Keratinocyte (primary cell): ENCODE measurements at regions not wholly inside any gene's neighbourhood (a gene's known extent, or its start where the extent isn't known, plus 50 kb on each side); places are given as distances from the start of the nearest gene placed in this dataset.

Experiments used
- EZH2 ChIP-seq: IDR thresholded peaks from one replicate; pipeline ENCODE4 v1.6.1; 2012; ENCODE audit warnings: inconsistent platforms, mild to moderate bottlenecking, low read length, moderate library complexity
- TF ChIP-seq, protein P1 (sequence below), 3 experiments: IDR thresholded peaks in 1 of 3; conservative IDR thresholded peaks in 1 of 3; optimal IDR thresholded peaks in 1 of 3; 2 replicates in 2 of 3; 3 replicates in 1 of 3; pipeline versions ENCODE3 to v1.5.1; 2011; ENCODE audit warnings: low read length in 3 of 3, mild to moderate bottlenecking in 3 of 3, moderate library complexity in 2 of 3, control low read depth in 1 of 3, inconsistent platforms in 1 of 3; ENCODE audit not compliant: insufficient read depth in 2 of 3; ENCODE audit errors: extremely low read depth in 1 of 3

DNA sequence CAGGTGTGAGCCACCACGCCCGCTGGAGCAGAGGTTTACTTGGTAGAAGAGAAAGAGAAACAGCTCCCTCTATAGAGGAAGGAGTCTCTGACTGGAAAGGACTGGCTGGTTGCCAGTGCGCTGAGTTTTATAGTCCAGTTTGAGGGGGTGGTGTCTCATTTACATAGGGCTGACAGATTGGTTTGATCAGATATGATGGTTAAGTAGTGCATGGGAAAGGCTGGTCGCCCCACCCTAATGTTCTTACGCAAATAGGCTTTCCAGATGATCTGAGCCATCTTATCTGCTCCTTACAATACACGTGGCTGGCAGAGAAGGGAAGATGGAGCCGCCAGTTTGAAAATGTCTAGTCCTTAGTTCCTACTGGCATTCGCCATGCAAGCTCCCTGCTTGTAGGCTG lies 439.5 kb downstream of the NAF1 start:
- TF ChIP-seq, protein P1, sequence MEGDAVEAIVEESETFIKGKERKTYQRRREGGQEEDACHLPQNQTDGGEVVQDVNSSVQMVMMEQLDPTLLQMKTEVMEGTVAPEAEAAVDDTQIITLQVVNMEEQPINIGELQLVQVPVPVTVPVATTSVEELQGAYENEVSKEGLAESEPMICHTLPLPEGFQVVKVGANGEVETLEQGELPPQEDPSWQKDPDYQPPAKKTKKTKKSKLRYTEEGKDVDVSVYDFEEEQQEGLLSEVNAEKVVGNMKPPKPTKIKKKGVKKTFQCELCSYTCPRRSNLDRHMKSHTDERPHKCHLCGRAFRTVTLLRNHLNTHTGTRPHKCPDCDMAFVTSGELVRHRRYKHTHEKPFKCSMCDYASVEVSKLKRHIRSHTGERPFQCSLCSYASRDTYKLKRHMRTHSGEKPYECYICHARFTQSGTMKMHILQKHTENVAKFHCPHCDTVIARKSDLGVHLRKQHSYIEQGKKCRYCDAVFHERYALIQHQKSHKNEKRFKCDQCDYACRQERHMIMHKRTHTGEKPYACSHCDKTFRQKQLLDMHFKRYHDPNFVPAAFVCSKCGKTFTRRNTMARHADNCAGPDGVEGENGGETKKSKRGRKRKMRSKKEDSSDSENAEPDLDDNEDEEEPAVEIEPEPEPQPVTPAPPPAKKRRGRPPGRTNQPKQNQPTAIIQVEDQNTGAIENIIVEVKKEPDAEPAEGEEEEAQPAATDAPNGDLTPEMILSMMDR (optimal IDR thresholded peaks at IDR 0.05 in 1 of 3, IDR thresholded peaks at IDR 0.05 in 1 of 3, conservative IDR thresholded peaks at IDR 0.05 in 1 of 3; ENCODE audit: extremely low read depth in 1 of 3, insufficient read depth in 2 of 3, low read length in 3 of 3) = no peak
- TF ChIP-seq EZH2 = no peak
